Retinal pigment epithelial cell (primary cell): ENCODE measurements at regions not wholly inside any gene's neighbourhood (a gene's known extent, or its start where the extent isn't known, plus 50 kb on each side); places are given as distances from the start of the nearest gene placed in this dataset.
A peak's percentile ranks its signal among the peaks of the same experiment; 100 is the strongest.

Experiments used
- DNase-seq: peaks from one replicate; pipeline ENCODE4 v3.0.0-alpha.2; 2010; ENCODE audit warnings: low read depth
- H3K4me3 ChIP-seq: 2 replicates; pipeline ENCODE4 v1.5.1; 2011; ENCODE audit warnings: mild to moderate bottlenecking, low read length, control low read depth, moderate library complexity
- CTCF ChIP-seq: conservative IDR thresholded peaks from 2 replicates; pipeline ENCODE4 v1.5.1; 2011; ENCODE audit warnings: low read depth, low read length, control low read depth, inconsistent platforms

- no peak overlapping the region for H3K4me3 ChIP-seq
- DNase-seq, result no peak
- TF ChIP-seq CTCF, result no peak
Measured at GRCh38 chr13:64877176-64877575, 2353.0 kb downstream of the PCDH9 start.

- no peak overlapping the region for H3K4me3 ChIP-seq
- DNase-seq, result no peak
- no peak for TF ChIP-seq CTCF
Measured at GRCh38 chr13:64871742-64872141, 2358.4 kb downstream of the PCDH9 start.

GRCh38 chr13:64869539-64869938, 2360.6 kb downstream of the PCDH9 start:
- no peak for TF ChIP-seq CTCF
- no peak overlapping the region for H3K4me3 ChIP-seq
- no peak for DNase-seq

- no peak for DNase-seq
- no peak overlapping the region for H3K4me3 ChIP-seq
- no peak for TF ChIP-seq CTCF
Measured at GRCh38 chr13:64867856-64868255, 2362.3 kb downstream of the PCDH9 start.

GRCh38 chr13:64866331-64866730, 2363.8 kb downstream of the PCDH9 start:
- DNase-seq, result no peak
- no peak overlapping the region for H3K4me3 ChIP-seq
- TF ChIP-seq CTCF, result no peak

GRCh38 chr13:64855506-64855905, 2374.6 kb downstream of the PCDH9 start:
- peak; percentile 11 for DNase-seq
- TF ChIP-seq CTCF, result no peak

GRCh38 chr13:64850017-64850416, 2380.1 kb downstream of the PCDH9 start:
- no peak for DNase-seq
- TF ChIP-seq CTCF, result no peak
- H3K4me3 ChIP-seq, result no peak overlapping the region

More at GRCh38 chr13:64855506-64855905, 2374.6 kb downstream of the PCDH9 start:
- H3K4me3 ChIP-seq, result no peak overlapping the region
